ENCODE measurements at regions not wholly inside any gene's neighbourhood (a gene's known extent, or its start where the extent isn't known, plus 50 kb on each side); places are given as distances from the start of the nearest gene placed in this dataset.

GRCh38 chr17:34527908-34528470 lies 51.4 kb upstream of the TMEM132E start:
- no peak for DNase-seq

DNA sequence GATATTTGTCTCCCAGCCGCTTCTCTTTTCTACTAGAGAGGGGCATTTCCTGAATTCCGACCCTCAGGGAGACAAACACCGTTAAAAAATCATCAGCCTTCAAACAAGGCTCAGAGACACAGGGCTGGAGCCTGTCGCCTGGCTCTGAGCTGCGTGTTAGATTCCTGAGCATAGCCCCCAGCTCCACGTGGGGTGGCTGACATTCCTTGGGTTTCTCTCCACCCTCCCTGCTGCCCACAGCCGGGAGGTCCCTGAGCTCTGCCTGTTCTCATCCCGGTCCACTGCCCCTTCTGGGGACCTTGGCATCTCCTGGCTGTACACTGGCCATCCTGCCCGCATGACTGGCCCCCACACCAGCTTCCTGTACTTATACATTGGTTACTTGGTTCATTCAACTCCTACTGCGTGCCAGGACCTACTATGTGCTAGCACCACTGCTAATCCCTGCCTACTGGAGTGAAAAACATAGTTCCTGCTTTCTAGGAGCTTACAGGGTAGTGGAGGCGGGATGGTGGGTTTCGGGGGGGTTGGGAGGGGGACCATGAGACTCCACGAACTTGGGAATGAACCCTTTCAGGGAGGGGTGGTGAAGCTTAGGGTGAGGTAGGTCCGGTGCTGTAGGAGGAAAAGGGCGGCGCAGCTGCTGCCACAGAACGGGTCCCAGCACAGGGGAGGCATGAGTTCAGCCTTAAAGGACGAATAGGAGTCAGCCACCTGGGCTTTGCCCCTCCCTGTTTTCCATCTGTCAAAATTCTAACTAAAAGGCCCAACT lies 52.1 kb upstream of the TMEM132E start:
- no peak for DNase-seq

DNA sequence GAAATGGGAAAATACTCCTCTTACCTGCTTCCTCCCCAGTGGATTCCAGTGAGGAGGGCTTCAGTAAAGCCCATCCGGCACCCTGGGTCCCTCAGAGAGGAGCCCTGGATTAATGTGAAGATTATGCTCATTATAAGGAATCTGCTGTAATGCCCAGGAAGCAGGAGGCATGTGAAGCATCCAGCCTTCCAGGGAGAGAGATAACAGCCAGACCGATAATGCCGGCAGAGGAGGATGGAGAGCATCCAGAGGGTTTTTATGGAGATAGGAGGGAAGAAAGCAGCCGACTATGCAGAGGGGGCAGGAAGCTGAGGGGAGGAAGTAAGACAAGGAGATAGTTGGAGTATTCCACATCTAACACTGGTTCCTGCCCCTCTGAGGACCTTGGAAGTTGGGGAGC lies 53.7 kb upstream of the TMEM132E start:
- DNase-seq, result no peak

- no peak for DNase-seq
These were observed 57.4 kb upstream of the TMEM132E start for GRCh38 chr17:34521955-34522354.

- DNase-seq, result no peak
These were observed 60.1 kb upstream of the TMEM132E start for GRCh38 chr17:34519282-34519681.

GRCh38 chr17:34517406-34517805 lies 62.0 kb upstream of the TMEM132E start:
- DNase-seq, result no peak

GRCh38 chr17:34511931-34512330 lies 67.5 kb upstream of the TMEM132E start:
- DNase-seq, result no peak

- DNase-seq, result no peak
These were observed 68.1 kb upstream of the TMEM132E start for GRCh38 chr17:34511265-34511664.

DNA sequence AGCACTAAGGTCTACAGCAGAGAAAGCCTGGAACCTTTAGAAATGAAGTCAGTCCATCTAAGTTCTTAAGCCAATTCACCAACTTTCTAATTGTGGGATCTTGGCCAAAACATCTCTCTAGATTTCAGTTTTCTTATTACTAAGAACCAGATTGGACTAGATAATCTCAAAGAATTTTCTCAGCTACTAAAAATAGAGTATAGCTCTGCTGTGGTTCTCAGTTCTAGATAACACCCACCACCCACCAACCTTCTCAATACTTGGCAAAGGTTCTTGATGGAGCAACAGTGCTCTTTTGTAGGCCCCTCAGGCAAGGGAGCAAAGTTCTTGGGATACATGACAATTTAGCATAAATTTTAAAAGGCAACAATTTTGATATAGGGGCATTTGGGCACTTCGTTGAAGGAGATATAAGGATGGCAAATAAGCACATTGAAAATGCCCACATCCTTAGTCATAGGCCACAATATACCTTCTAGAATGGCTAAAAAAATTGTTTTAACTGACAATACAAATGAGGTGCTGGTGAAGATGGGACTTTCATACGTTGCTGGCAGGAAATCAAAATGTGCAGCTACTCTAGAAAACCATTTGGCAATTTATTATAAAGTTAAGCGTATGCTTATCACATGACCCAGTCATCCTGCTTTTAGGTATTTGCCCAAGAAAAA lies 74.4 kb upstream of the TMEM132E start:
- DNase-seq, result no peak

- peak in 1 of 2 donors; percentile 13 for DNase-seq
These were observed 75.7 kb upstream of the TMEM132E start for GRCh38 chr17:34503528-34504195.

- DNase-seq, result no peak
These were observed 77.0 kb upstream of the TMEM132E start for GRCh38 chr17:34502426-34502825.

DNA sequence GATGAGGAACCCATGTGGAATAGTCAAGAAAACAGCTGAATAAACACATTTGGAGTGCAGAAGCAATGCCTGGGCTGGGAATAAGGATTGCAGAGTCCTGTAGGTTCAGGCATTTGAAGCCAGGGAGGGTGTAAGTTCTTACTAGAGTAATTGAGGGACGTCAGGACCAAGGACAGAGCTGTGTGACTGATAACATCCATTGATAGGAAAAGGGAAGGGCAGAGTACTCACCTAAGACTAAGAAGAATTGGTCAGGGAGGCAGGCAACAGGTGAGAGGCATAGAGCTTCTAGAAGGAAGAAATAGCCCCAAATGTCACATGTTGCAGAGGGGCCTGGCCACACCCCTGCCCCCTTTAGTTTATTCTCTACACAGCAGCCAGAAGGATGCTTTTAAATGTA lies 79.8 kb upstream of the TMEM132E start:
- no peak for DNase-seq

- DNase-seq, result no peak
These were observed 85.5 kb upstream of the TMEM132E start for GRCh38 chr17:34493917-34494316.

- DNase-seq, result no peak
These were observed 91.8 kb upstream of the TMEM132E start for GRCh38 chr17:34487626-34488025.

DNA sequence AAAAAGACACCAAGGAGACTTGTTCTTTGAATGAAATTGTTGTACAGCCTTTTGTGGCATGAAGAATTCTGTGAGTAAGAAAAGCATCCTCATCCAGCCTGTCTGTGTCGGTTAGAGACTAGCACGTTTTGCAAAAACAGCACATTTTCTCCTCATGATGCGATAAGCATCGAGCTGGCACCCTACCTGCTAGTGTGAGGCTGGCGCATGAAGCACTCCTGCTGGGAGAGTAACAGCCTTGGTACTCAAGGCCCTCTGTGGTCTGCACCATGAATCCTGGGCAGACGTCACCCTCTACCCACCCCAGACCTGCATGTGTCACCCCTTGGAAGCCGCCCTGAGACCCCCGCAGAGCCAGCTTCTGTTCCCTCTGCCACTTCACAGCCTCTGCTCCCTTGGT lies 92.6 kb upstream of the TMEM132E start:
- no peak for DNase-seq

- no peak for DNase-seq
These were observed 93.4 kb upstream of the TMEM132E start for GRCh38 chr17:34485999-34486398.

GRCh38 chr17:34484193-34484733 lies 95.1 kb upstream of the TMEM132E start:
- no peak for DNase-seq

- no peak for DNase-seq
These were observed 96.7 kb upstream of the TMEM132E start for GRCh38 chr17:34482730-34483129.

DNA sequence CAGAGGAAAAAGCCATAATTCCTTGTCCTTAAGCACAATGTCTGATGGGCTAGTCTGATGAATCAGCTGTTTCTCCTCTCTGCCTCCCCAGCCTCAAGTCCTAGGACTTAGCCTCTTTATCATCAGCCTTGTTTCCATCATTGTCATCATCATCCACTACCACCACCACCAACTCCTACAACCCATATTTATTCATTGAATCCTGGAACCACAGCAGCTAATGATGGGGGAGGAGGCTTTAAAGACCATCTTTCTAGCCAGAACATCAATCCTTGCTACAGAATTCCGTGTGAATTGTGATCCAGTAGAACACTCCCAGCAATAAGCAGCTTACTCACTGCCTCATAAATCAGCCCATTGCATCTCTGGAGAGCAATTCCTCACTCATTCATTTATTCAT lies 97.6 kb upstream of the TMEM132E start:
- DNase-seq, result no peak

GRCh38 chr17:34479371-34479770 lies 100.0 kb upstream of the TMEM132E start:
- no peak for DNase-seq

DNA sequence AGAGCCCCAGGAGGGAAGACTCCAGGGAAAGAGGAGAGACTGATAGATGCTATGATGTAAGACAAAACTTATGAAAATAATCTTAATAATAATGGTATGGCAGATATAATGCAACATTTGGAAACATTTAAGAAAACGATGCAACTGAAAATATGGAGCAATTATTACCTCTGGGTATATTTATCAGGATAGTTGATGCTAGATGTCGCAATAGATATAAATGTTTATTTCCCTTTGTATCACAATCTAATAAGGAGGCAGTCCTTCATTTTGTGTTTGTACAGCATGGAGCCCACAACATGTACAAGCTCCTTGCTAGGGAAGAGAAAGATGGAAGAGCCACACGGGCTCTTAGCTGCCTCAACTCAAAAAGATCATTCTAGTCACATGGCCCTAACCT lies 101.1 kb upstream of the TMEM132E start:
- DNase-seq, result no peak

GRCh38 chr17:34475296-34475695 lies 104.1 kb upstream of the TMEM132E start:
- no peak for DNase-seq

GRCh38 chr17:34474706-34475105 lies 104.7 kb upstream of the TMEM132E start:
- no peak for DNase-seq

All from CD4-positive, alpha-beta T cell treated with Interleukin-4 for 1 hour (primary cell).